Nephron progenitor cell (in vitro differentiated cells): ENCODE measurements at regions not wholly inside any gene's neighbourhood (a gene's known extent, or its start where the extent isn't known, plus 50 kb on each side); places are given as distances from the start of the nearest gene placed in this dataset.

ENCODE experiments used
- DNase-seq: peaks from one replicate; pipeline ENCODE4 v3.0.0; 2021
- H3K27ac Mint-ChIP-seq: 2 replicates; pipeline ENCODE4 v1.8.0; 2021; ENCODE audit warnings: mild to moderate bottlenecking, moderate library complexity, mixed read lengths
- H3K27me3 Mint-ChIP-seq: 2 replicates; pipeline ENCODE4 v1.8.0; 2021; ENCODE audit warnings: mild to moderate bottlenecking, low read depth, mixed read lengths; ENCODE audit not compliant: poor library complexity
- H3K36me3 Mint-ChIP-seq: 2 replicates; pipeline ENCODE4 v1.8.0; 2021; ENCODE audit warnings: low read depth, mixed read lengths
- H3K4me1 Mint-ChIP-seq: 2 replicates; pipeline ENCODE4 v1.8.0; 2021; ENCODE audit warnings: mixed read lengths
- H3K4me3 Mint-ChIP-seq: 2 replicates; pipeline ENCODE4 v1.8.0; 2021; ENCODE audit warnings: mild to moderate bottlenecking, moderate library complexity, mixed read lengths
- H3K9me3 Mint-ChIP-seq: 2 replicates; pipeline ENCODE4 v1.8.0; 2021; ENCODE audit warnings: mild to moderate bottlenecking, moderate library complexity, mixed read lengths
- TF ChIP-seq, protein P1 (sequence below): fragments of 200-600 bp; sonication (generic); IDR thresholded peaks from 2 replicates; pipeline ENCODE4 v1.5.0; 2021; ENCODE audit warnings: antibody characterized with exemption

GRCh38 chr2:12269041-12269972 is 447.4 kb upstream of the TRIB2 start:
- Mint-ChIP-seq H3K36me3 (no peaks in the 10 kb centered on the region), H3K4me1 (no peaks in the 10 kb centered on the region), H3K27ac (no peak overlapping the region), H3K9me3 (no peaks in the 10 kb centered on the region), H3K27me3 (no peaks in the 10 kb centered on the region), H3K4me3 (no peak overlapping the region)
- no peak for DNase-seq
- TF ChIP-seq, protein P1, sequence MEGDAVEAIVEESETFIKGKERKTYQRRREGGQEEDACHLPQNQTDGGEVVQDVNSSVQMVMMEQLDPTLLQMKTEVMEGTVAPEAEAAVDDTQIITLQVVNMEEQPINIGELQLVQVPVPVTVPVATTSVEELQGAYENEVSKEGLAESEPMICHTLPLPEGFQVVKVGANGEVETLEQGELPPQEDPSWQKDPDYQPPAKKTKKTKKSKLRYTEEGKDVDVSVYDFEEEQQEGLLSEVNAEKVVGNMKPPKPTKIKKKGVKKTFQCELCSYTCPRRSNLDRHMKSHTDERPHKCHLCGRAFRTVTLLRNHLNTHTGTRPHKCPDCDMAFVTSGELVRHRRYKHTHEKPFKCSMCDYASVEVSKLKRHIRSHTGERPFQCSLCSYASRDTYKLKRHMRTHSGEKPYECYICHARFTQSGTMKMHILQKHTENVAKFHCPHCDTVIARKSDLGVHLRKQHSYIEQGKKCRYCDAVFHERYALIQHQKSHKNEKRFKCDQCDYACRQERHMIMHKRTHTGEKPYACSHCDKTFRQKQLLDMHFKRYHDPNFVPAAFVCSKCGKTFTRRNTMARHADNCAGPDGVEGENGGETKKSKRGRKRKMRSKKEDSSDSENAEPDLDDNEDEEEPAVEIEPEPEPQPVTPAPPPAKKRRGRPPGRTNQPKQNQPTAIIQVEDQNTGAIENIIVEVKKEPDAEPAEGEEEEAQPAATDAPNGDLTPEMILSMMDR, result no peak

- Mint-ChIP-seq H3K4me3 (no peak overlapping the region), H3K36me3 (no peaks in the 10 kb centered on the region), H3K9me3 (peaks cover 5% of the 10 kb centered on the region), H3K4me1 (no peaks in the 10 kb centered on the region), H3K27me3 (no peaks in the 10 kb centered on the region), H3K27ac (no peak overlapping the region)
- TF ChIP-seq, protein P1, result no peak
- no peak for DNase-seq
These were observed 445.7 kb upstream of the TRIB2 start for GRCh38 chr2:12270876-12271588.

DNA sequence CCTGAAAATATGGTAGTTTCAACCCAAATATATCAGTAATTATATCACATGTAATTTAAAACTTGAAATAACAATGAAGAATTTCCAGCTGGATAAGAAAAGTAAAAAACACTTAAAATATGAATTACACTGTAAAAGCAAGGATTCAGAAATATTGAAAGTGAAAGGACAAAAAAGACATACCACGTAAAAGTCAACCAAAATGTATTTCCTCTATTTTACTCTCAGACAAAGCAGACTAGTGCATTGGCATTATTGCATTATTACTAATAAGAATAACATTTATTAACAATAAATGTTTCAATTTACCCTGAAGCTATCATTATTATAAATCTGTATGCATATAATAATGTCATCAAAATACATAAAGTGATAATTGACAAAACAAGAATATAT is 445.1 kb upstream of the TRIB2 start:
- Mint-ChIP-seq H3K27ac (no peak overlapping the region), H3K27me3 (no peaks in the 10 kb centered on the region), H3K4me1 (peaks cover under 1% of the 10 kb centered on the region), H3K9me3 (peaks cover 5% of the 10 kb centered on the region), H3K4me3 (no peak overlapping the region), H3K36me3 (no peaks in the 10 kb centered on the region)
- TF ChIP-seq, protein P1, result no peak
- DNase-seq, result no peak

DNA sequence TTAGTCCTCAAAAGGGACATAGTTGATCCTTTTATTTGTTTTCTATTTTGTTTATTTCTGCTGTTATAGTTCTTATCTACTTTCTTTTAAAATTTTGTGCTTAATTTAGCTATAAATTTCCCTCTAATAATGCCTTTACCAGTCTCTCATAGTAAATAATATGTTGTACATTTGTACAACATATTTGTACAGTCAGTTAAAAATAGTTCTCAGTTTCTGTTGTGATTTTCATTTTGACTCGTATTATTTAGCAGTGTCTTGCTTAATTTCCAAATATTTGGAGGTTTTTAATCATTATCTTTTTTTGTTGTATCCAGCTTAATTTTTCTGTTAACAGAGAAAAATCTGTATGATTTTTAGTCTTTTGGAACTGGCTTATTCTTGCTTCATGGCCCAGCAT is 443.6 kb upstream of the TRIB2 start:
- Mint-ChIP-seq H3K4me3 (no peak overlapping the region), H3K9me3 (peaks cover 5% of the 10 kb centered on the region)

DNA sequence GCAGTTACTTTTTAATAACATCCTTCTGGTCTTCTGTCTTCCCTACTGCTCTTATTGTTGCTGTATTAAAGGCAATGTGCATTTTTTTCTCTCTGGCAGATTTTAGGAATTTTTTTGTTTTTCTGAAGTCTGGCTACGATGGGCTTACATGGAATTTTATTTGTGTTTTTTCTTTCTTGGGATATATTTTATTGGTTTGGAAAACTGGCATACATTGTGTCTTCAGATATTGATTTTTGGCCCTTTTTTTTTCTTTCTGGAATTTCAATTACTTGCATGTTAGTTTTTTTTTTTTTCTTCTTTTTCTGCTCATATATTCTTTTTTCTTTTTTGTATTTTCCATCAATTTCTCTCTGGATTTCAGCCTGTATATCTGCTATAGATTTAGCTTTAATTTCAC is 442.1 kb upstream of the TRIB2 start:
- peaks cover 10% of the 10 kb centered on the region for H3K4me1 Mint-ChIP-seq
- H3K9me3 Mint-ChIP-seq, result peaks cover 5% of the 10 kb centered on the region
- DNase-seq, result no peak
- H3K27me3 Mint-ChIP-seq, result peaks cover 4% of the 10 kb centered on the region
- H3K4me3 Mint-ChIP-seq, result no peak overlapping the region
- H3K36me3 Mint-ChIP-seq, result no peaks in the 10 kb centered on the region
- H3K27ac Mint-ChIP-seq, result no peak overlapping the region
- TF ChIP-seq, protein P1, result no peak

More for the DNA sequence above, 443.6 kb upstream of the TRIB2 start:
- Mint-ChIP-seq H3K27ac (no peak overlapping the region), H3K36me3 (no peaks in the 10 kb centered on the region), H3K27me3 (no peaks in the 10 kb centered on the region), H3K4me1 (peaks cover 10% of the 10 kb centered on the region)
- no peak for DNase-seq
- TF ChIP-seq, protein P1, result no peak
